Esophagus muscularis mucosa (tissue), 4 donors: ENCODE measurements at regions not wholly inside any gene's neighbourhood (a gene's known extent, or its start where the extent isn't known, plus 50 kb on each side); places are given as distances from the start of the nearest gene placed in this dataset.

Source experiments
- EP300 ChIP-seq: sonication (generic); formaldehyde crosslinking; IDR thresholded peaks from one replicate; pipeline ENCODE4 v1.6.1; 2017; ENCODE audit warnings: antibody characterized with exemption
- POLR2A ChIP-seq: fragments of 450-650 bp; IDR thresholded peaks from one replicate; pipeline ENCODE4 v1.6.1; 2017; ENCODE audit warnings: antibody characterized with exemption, moderate library complexity, mild to moderate bottlenecking, low read depth
- POLR2AphosphoS5 ChIP-seq, 2 donors: sonication (generic); formaldehyde crosslinking; IDR thresholded peaks; one replicate each; pipeline ENCODE4 v1.6.1; 2017; ENCODE audit warnings: antibody characterized with exemption in 2 of 2
- TF ChIP-seq, protein P1 (sequence below), 3 experiments: fragments of 200-600 bp in 2 of 3; fragments of 450-650 bp in 1 of 3; sonication (generic) in 2 of 3; IDR thresholded peaks; one replicate each; pipeline ENCODE4 v1.5.1; 2017 to 2019; ENCODE audit warnings: antibody characterized with exemption in 3 of 3, mild to moderate bottlenecking in 2 of 3, moderate library complexity in 1 of 3

- TF ChIP-seq POLR2A = no peak
- TF ChIP-seq, protein P1, sequence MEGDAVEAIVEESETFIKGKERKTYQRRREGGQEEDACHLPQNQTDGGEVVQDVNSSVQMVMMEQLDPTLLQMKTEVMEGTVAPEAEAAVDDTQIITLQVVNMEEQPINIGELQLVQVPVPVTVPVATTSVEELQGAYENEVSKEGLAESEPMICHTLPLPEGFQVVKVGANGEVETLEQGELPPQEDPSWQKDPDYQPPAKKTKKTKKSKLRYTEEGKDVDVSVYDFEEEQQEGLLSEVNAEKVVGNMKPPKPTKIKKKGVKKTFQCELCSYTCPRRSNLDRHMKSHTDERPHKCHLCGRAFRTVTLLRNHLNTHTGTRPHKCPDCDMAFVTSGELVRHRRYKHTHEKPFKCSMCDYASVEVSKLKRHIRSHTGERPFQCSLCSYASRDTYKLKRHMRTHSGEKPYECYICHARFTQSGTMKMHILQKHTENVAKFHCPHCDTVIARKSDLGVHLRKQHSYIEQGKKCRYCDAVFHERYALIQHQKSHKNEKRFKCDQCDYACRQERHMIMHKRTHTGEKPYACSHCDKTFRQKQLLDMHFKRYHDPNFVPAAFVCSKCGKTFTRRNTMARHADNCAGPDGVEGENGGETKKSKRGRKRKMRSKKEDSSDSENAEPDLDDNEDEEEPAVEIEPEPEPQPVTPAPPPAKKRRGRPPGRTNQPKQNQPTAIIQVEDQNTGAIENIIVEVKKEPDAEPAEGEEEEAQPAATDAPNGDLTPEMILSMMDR (IDR thresholded peaks at IDR 0.05) = no peak
- TF ChIP-seq POLR2AphosphoS5 (IDR thresholded peaks at IDR 0.05) = no peak
- TF ChIP-seq EP300 = no peak
Measured at GRCh38 chr4:56123547-56123946, 174.8 kb downstream of the CEP135 start.
